ENCODE measurements at regions not wholly inside any gene's neighbourhood (a gene's known extent, or its start where the extent isn't known, plus 50 kb on each side); places are given as distances from the start of the nearest gene placed in this dataset.

- TF ChIP-seq CTCF (IDR thresholded peaks at IDR 0.05), result no peak
- no peak for TF ChIP-seq TCF7L2 (IDR thresholded peaks at IDR 0.05; ENCODE audit: low read depth, low read length)
- no peak for TF ChIP-seq POLR2AphosphoS5 (IDR thresholded peaks at IDR 0.05; ENCODE audit: low read depth, low read length)
- TF ChIP-seq SIN3A (IDR thresholded peaks at IDR 0.05; ENCODE audit: borderline replicate concordance, insufficient read depth, low read depth, low read length), result no peak
Measured at GRCh38 chr11:10386861-10387205, 68.2 kb upstream of the AMPD3 start.
